ENCODE measurements at regions not wholly inside any gene's neighbourhood (a gene's known extent, or its start where the extent isn't known, plus 50 kb on each side); places are given as distances from the start of the nearest gene placed in this dataset.
"Not testable (repeated sequence)": the region's sequence is repeated elsewhere in the genome, so short reads cannot be mapped to it uniquely, and the experiment has no call there.

- DNase-seq (ENCODE audit: extremely low read depth in 1 of 2, low read depth in 1 of 2): peak; percentile 21 to 37
Observed at GRCh38 chr10:128178302-128178958, 52.2 kb upstream of the MKI67 start.

- DNase-seq (ENCODE audit: extremely low read depth in 1 of 2, low read depth in 1 of 2): peak in 1 of 2 donors; percentile 33
Observed at GRCh38 chr10:128180843-128181242, 54.6 kb upstream of the MKI67 start.

- DNase-seq (ENCODE audit: extremely low read depth in 1 of 2, low read depth in 1 of 2): no peak
Observed at GRCh38 chr10:128185627-128186026, 59.4 kb upstream of the MKI67 start.

GRCh38 chr10:128186959-128187787, 61.0 kb upstream of the MKI67 start:
- peak in 1 of 2 donors; percentile 3 for DNase-seq (ENCODE audit: extremely low read depth in 1 of 2, low read depth in 1 of 2)

- DNase-seq (ENCODE audit: extremely low read depth in 1 of 2, low read depth in 1 of 2): no peak
Observed at GRCh38 chr10:128187788-128188185, 61.6 kb upstream of the MKI67 start.

GRCh38 chr10:128189176-128189575, 63.0 kb upstream of the MKI67 start:
- no peak for DNase-seq (ENCODE audit: extremely low read depth in 1 of 2, low read depth in 1 of 2)

GRCh38 chr10:128191847-128192246, 65.6 kb upstream of the MKI67 start:
- DNase-seq (ENCODE audit: extremely low read depth in 1 of 2, low read depth in 1 of 2): no peak

GRCh38 chr10:128201826-128202225, 75.6 kb upstream of the MKI67 start:
- not testable (repeated sequence) for DNase-seq (ENCODE audit: extremely low read depth in 1 of 2, low read depth in 1 of 2)

- no peak for DNase-seq (ENCODE audit: extremely low read depth in 1 of 2, low read depth in 1 of 2)
Observed at GRCh38 chr10:128203028-128203427, 76.8 kb upstream of the MKI67 start.

- DNase-seq (ENCODE audit: extremely low read depth in 1 of 2, low read depth in 1 of 2): not testable (repeated sequence)
Observed at GRCh38 chr10:128205591-128205990, 79.4 kb upstream of the MKI67 start.

GRCh38 chr10:128206676-128207075, 80.5 kb upstream of the MKI67 start:
- no peak for DNase-seq (ENCODE audit: extremely low read depth in 1 of 2, low read depth in 1 of 2)

GRCh38 chr10:128209862-128210214, 83.6 kb upstream of the MKI67 start:
- DNase-seq (ENCODE audit: extremely low read depth in 1 of 2, low read depth in 1 of 2): no peak

GRCh38 chr10:128210215-128211063, 84.2 kb upstream of the MKI67 start:
- peak; percentile 17 to 45 for DNase-seq (ENCODE audit: extremely low read depth in 1 of 2, low read depth in 1 of 2)

- DNase-seq (ENCODE audit: extremely low read depth in 1 of 2, low read depth in 1 of 2): no peak
Observed at GRCh38 chr10:128211064-128211504, 84.9 kb upstream of the MKI67 start.

GRCh38 chr10:128211953-128212727, 85.9 kb upstream of the MKI67 start:
- peak; percentile 71 to 73 for DNase-seq (ENCODE audit: extremely low read depth in 1 of 2, low read depth in 1 of 2)

- DNase-seq (ENCODE audit: extremely low read depth in 1 of 2, low read depth in 1 of 2): no peak
Observed at GRCh38 chr10:128213156-128213555, 86.9 kb upstream of the MKI67 start.

GRCh38 chr10:128215733-128216132, 89.5 kb upstream of the MKI67 start:
- no peak for DNase-seq (ENCODE audit: extremely low read depth in 1 of 2, low read depth in 1 of 2)

- no peak for DNase-seq (ENCODE audit: extremely low read depth in 1 of 2, low read depth in 1 of 2)
Observed at GRCh38 chr10:128217136-128217535, 90.9 kb upstream of the MKI67 start.

GRCh38 chr10:128218161-128218560, 91.9 kb upstream of the MKI67 start:
- no peak for DNase-seq (ENCODE audit: extremely low read depth in 1 of 2, low read depth in 1 of 2)

- no peak for DNase-seq (ENCODE audit: extremely low read depth in 1 of 2, low read depth in 1 of 2)
Observed at GRCh38 chr10:128219295-128219694, 93.1 kb upstream of the MKI67 start.

GRCh38 chr10:128220021-128220420, 93.8 kb upstream of the MKI67 start:
- DNase-seq (ENCODE audit: extremely low read depth in 1 of 2, low read depth in 1 of 2): no peak

Measured in stimulated activated CD8-positive, alpha-beta memory T cell treated with anti-CD3 and anti-CD28 coated beads, Interleukin-7, amount 100 ng/mL, for 48 hours (primary cell).